ENCODE measurements at regions not wholly inside any gene's neighbourhood (a gene's known extent, or its start where the extent isn't known, plus 50 kb on each side); places are given as distances from the start of the nearest gene placed in this dataset.

- TF ChIP-seq CTCF (IDR thresholded peaks at IDR 0.05) = no peak
- Histone ChIP-seq H3K9me3 (no peaks in the 10 kb centered on the region), H3K27ac (no peak overlapping the region), H3K4me3 (no peak overlapping the region), H3K36me3 (no peaks in the 10 kb centered on the region), H3K27me3 (no peaks in the 10 kb centered on the region), H3K4me1 (no peaks in the 10 kb centered on the region)
- DNase-seq (ENCODE audit: low spot score) = no peak
Measured at GRCh38 chr17:70270554-70270953, 101.2 kb downstream of the KCNJ2 start.

- Histone ChIP-seq H3K27me3 (no peaks in the 10 kb centered on the region), H3K4me1 (no peaks in the 10 kb centered on the region), H3K27ac (no peak overlapping the region), H3K9me3 (no peaks in the 10 kb centered on the region), H3K4me3 (no peak overlapping the region), H3K36me3 (no peaks in the 10 kb centered on the region)
- TF ChIP-seq CTCF (IDR thresholded peaks at IDR 0.05) = no peak
- no peak for DNase-seq (ENCODE audit: low spot score)
Measured at GRCh38 chr17:70271200-70271599, 101.9 kb downstream of the KCNJ2 start.

DNA sequence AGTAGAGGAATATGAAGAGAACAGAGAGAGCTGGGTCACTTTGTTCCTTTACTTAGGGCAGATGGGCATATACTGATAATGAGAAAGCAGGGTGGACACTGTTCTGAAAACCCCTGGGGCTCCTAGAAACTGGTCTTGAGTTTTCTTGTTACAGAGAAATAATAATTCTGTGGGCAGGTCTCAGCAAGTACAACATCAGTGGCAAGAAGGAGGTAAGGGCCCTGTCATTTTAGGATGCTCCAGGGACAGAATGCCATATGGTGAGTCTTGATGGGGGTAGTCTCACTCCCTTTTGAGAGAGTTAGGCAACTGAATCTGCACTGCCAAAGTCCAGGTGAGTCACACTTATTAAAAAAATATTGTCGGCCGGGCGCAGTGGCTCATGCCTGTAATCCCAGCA, 102.3 kb downstream of the KCNJ2 start:
- H3K36me3 ChIP-seq = no peaks in the 10 kb centered on the region
- no peak for TF ChIP-seq CTCF (IDR thresholded peaks at IDR 0.05)

GRCh38 chr17:70274255-70274654, 104.9 kb downstream of the KCNJ2 start:
- H3K27me3 ChIP-seq = no peaks in the 10 kb centered on the region
- no peak overlapping the region for H3K4me3 ChIP-seq
- no peaks in the 10 kb centered on the region for H3K9me3 ChIP-seq
- no peak for DNase-seq (ENCODE audit: low spot score)
- H3K27ac ChIP-seq = no peak overlapping the region
- H3K4me1 ChIP-seq = no peaks in the 10 kb centered on the region
- TF ChIP-seq CTCF (IDR thresholded peaks at IDR 0.05) = no peak
- no peaks in the 10 kb centered on the region for H3K36me3 ChIP-seq

More for the DNA sequence above, 102.3 kb downstream of the KCNJ2 start:
- H3K4me3 ChIP-seq = no peak overlapping the region
- no peaks in the 10 kb centered on the region for H3K27me3 ChIP-seq
- H3K4me1 ChIP-seq = no peaks in the 10 kb centered on the region
- H3K9me3 ChIP-seq = no peaks in the 10 kb centered on the region
- DNase-seq (ENCODE audit: low spot score) = no peak
- no peak overlapping the region for H3K27ac ChIP-seq

GRCh38 chr17:70276906-70277305, 107.6 kb downstream of the KCNJ2 start:
- no peaks in the 10 kb centered on the region for H3K4me1 ChIP-seq
- no peaks in the 10 kb centered on the region for H3K27me3 ChIP-seq
- H3K36me3 ChIP-seq = no peaks in the 10 kb centered on the region
- H3K9me3 ChIP-seq = no peaks in the 10 kb centered on the region
- H3K27ac ChIP-seq = no peak overlapping the region
- DNase-seq (ENCODE audit: low spot score) = no peak
- TF ChIP-seq CTCF (IDR thresholded peaks at IDR 0.05) = no peak
- H3K4me3 ChIP-seq = no peak overlapping the region

DNA sequence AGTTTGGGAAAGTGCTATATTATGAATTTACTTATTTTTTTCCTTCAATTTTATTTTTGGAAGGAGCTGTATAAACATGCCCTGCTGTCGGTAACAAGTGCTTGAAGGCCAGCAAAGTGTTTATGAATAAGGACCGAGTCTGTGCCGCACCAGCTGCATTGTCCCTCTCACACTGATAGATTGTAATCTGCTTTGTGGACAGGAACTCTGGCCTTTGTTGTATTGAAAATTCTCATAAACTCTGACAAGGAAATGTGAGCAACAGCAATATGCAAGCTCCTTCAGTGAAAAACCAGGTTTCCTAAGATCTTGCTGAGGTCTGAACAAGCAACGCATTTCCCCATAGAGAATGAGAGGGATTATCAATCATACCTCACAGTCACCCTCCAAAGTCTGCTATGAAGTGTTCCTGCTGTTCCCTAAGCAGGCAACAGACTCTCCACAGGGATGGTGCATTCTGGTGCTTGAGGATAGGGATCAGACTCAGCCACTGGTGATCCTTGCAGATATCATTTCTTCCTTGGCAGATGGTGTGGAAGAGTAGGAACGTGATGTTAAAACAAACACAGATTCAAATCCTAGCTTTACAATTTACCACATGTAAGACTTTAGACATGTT, 109.6 kb downstream of the KCNJ2 start:
- H3K4me3 ChIP-seq = no peak overlapping the region
- no peaks in the 10 kb centered on the region for H3K4me1 ChIP-seq
- no peak overlapping the region for H3K27ac ChIP-seq
- DNase-seq (ENCODE audit: low spot score) = no peak
- H3K36me3 ChIP-seq = no peaks in the 10 kb centered on the region
- no peak for TF ChIP-seq CTCF (IDR thresholded peaks at IDR 0.05)
- no peaks in the 10 kb centered on the region for H3K27me3 ChIP-seq
- no peaks in the 10 kb centered on the region for H3K9me3 ChIP-seq
